ENCODE measurements at regions not wholly inside any gene's neighbourhood (a gene's known extent, or its start where the extent isn't known, plus 50 kb on each side); places are given as distances from the start of the nearest gene placed in this dataset.

DNA sequence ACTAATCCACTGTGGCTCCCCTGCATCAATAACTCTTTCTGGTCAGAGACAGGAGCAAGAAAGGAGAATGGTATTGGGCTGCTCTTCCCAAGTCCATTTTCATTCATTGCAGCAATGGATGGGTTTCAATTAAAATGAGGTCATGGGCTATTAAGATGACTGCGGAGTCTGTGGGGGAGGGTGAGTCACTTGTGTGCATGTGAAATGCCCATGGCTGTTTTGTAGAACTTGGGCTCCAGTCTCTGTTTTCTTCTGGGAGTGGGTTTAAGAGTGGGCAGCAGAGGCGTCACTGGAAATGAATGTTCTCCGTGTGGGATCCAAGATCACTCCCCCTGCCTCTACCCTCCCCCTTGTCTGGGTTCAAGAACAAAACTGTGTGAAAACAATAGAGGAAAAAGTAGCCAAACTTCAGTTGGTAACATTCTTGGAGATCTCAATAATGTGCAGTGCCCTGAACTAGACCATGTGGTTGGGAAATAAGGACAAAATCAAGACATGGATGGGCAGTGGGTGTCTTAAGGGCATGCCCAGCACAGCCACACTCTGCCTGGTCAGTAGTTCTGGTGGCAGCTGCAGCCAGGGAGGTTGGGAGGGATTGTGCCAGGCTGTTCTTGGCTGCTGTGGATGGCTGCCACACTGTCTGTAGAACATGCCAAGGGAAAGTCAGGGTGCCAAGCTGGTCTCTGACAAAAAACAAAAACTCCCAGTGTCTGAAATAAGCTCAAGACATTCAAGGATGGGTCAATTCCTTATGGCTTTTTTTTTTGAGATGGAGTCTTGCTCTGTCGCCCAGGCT is 68.2 kb upstream of the CXCR4 start:
- Histone ChIP-seq H3K27ac (ENCODE audit: low read depth, low read length, severe bottlenecking) (no peak overlapping the region), H3K9me3 (ENCODE audit: control insufficient read depth, low read length) (peaks cover 3% of the 10 kb centered on the region), H3K4me3 (ENCODE audit: extremely low read depth, insufficient read depth, low read length, poor library complexity, severe bottlenecking) (no peak overlapping the region), H3K4me1 (ENCODE audit: control insufficient read depth, insufficient read depth, low read length, poor library complexity, severe bottlenecking) (no peaks in the 10 kb centered on the region), H3K36me3 (ENCODE audit: control insufficient read depth, insufficient read depth, low read length) (no peaks in the 10 kb centered on the region)
- 90 to 100% methylated on average over 1 to 2 of the region's 4 CpGs for WGBS, 2 experiments (ENCODE audit: insufficient coverage in 2 of 2)

DNA sequence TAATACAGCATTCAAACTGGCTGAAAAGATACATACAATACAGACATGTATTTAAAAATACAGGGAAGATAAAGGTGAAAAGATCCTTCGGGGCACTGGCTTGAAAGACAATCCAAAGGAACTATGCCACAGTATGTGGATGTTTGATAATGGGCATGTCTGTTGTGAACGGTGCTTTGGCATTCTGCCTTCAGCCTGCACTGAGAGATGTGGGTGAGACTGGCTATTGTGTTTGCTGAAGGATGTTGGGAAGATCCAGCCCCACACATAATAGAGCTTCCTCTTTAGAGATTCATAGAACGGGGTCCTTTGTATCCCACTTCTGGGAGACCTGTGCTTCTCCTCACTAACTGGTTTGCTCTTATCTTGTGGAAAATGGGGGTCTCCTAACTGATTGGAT is 65.1 kb upstream of the CXCR4 start:
- Histone ChIP-seq H3K4me1 (ENCODE audit: control insufficient read depth, insufficient read depth, low read length, poor library complexity, severe bottlenecking) (no peaks in the 10 kb centered on the region), H3K4me3 (ENCODE audit: extremely low read depth, insufficient read depth, low read length, poor library complexity, severe bottlenecking) (no peak overlapping the region), H3K9me3 (ENCODE audit: control insufficient read depth, low read length) (peaks cover 5% of the 10 kb centered on the region), H3K27ac (ENCODE audit: low read depth, low read length, severe bottlenecking) (no peak overlapping the region), H3K36me3 (ENCODE audit: control insufficient read depth, insufficient read depth, low read length) (no peaks in the 10 kb centered on the region)
- WGBS, 2 experiments (ENCODE audit: insufficient coverage in 2 of 2), result 67 to 83% methylated on average over 1 to 3 of the region's 3 CpGs

DNA sequence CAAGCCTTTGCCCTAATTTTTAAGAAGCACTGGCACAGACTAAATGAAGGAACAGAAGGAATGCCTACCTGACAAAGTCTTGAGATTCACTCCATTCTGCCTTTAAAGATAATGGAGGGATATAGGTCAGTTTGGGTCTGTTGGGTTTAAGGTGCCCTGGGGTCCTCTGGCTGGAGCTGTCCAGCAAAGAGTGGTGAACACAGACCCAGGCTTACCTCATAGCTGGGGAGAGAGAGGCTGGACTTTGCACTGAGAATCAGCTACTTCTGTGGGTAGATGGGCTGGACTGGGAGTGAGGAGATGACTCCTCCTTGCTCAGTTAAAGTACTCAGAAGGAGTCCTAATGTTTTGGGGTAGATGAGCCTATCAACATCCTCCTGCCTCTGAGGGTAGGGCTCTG is 64.4 kb upstream of the CXCR4 start:
- Histone ChIP-seq H3K4me3 (ENCODE audit: extremely low read depth, insufficient read depth, low read length, poor library complexity, severe bottlenecking) (no peak overlapping the region), H3K36me3 (ENCODE audit: control insufficient read depth, insufficient read depth, low read length) (no peaks in the 10 kb centered on the region), H3K9me3 (ENCODE audit: control insufficient read depth, low read length) (peaks cover 5% of the 10 kb centered on the region), H3K4me1 (ENCODE audit: control insufficient read depth, insufficient read depth, low read length, poor library complexity, severe bottlenecking) (no peaks in the 10 kb centered on the region), H3K27ac (ENCODE audit: low read depth, low read length, severe bottlenecking) (no peak overlapping the region)

DNA sequence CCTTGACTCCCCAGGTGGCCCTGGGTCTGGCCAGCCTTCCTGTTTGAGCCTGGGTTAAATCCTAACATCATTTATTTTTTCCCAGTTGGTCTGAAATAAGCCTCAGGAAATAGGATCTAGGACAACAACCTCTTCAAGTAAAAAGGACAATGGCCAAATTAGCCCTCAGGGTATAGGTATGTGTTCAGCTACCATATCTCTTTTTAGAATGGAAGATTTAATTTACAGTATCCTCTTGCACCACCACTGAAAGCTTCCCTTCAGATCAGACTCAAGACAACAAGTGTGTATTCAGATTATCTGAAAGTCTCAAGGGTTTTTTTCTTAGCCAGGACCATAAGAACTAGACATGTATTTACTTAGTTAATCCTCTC is 61.6 kb upstream of the CXCR4 start:
- peaks cover 5% of the 10 kb centered on the region for H3K9me3 ChIP-seq (ENCODE audit: control insufficient read depth, low read length)
- H3K4me3 ChIP-seq (ENCODE audit: extremely low read depth, insufficient read depth, low read length, poor library complexity, severe bottlenecking), result no peak overlapping the region
- no peaks in the 10 kb centered on the region for H3K4me1 ChIP-seq (ENCODE audit: control insufficient read depth, insufficient read depth, low read length, poor library complexity, severe bottlenecking)
- H3K36me3 ChIP-seq (ENCODE audit: control insufficient read depth, insufficient read depth, low read length), result no peaks in the 10 kb centered on the region
- H3K27ac ChIP-seq (ENCODE audit: low read depth, low read length, severe bottlenecking), result no peak overlapping the region

DNA sequence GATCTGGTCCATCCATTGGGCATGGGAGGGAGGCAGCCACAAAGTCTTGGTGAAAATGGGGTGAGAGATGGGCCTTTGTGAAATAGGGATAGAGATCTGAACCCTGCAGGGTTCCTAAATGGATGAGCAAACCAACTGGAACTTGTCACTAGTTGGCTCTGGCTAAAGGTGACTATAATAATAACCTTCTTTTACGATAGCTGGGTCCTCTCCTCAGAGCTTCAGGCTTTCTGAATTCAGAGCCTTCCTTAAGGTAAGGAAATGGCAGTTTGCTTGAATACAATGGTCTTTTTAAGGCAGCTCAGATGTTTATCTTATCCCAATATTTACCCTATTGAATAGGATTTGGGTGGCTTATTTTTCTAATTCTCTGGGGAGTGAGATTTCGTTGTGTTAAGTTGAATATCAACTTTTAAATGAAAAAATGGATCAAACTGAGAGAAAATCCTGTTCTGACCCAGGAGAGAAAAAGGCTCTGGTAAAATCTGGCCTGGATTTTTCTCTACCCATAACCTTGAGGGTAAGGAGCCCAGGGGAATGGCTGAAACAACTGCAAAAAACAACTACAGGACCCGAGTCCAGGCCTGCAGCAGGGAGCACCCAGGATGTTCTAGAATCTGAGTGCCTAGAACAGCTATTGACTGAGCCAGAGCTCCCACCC is 61.1 kb upstream of the CXCR4 start:
- Histone ChIP-seq H3K36me3 (ENCODE audit: control insufficient read depth, insufficient read depth, low read length) (no peaks in the 10 kb centered on the region), H3K27ac (ENCODE audit: low read depth, low read length, severe bottlenecking) (no peak overlapping the region), H3K4me1 (ENCODE audit: control insufficient read depth, insufficient read depth, low read length, poor library complexity, severe bottlenecking) (no peaks in the 10 kb centered on the region), H3K9me3 (ENCODE audit: control insufficient read depth, low read length) (peaks cover 5% of the 10 kb centered on the region), H3K4me3 (ENCODE audit: extremely low read depth, insufficient read depth, low read length, poor library complexity, severe bottlenecking) (no peak overlapping the region)
- WGBS, 2 experiments (ENCODE audit: insufficient coverage in 2 of 2), result 67 to 82% methylated on average over 1 to 2 of the region's 3 CpGs

DNA sequence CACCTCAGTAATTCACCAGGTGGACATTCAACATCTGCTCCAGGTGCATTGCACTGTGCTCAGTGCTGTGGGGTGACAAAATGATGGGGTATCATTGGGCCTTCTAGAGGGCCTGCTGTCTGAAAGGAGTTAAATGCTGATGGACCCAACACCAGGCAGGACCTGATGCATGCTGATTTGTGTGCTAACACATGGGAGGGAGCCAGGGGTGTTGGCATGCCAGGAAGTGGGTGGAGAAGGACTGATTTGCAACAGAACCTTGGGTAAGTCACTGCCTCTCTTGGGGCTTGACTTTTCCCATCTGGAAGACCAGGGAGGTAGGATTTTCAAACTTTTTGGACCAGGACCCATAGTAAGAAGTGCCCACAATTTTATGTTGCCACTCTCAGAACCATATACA is 57.9 kb upstream of the CXCR4 start:
- Histone ChIP-seq H3K4me3 (ENCODE audit: extremely low read depth, insufficient read depth, low read length, poor library complexity, severe bottlenecking) (no peak overlapping the region), H3K9me3 (ENCODE audit: control insufficient read depth, low read length) (no peaks in the 10 kb centered on the region), H3K36me3 (ENCODE audit: control insufficient read depth, insufficient read depth, low read length) (no peaks in the 10 kb centered on the region), H3K4me1 (ENCODE audit: control insufficient read depth, insufficient read depth, low read length, poor library complexity, severe bottlenecking) (no peaks in the 10 kb centered on the region), H3K27ac (ENCODE audit: low read depth, low read length, severe bottlenecking) (no peak overlapping the region)

DNA sequence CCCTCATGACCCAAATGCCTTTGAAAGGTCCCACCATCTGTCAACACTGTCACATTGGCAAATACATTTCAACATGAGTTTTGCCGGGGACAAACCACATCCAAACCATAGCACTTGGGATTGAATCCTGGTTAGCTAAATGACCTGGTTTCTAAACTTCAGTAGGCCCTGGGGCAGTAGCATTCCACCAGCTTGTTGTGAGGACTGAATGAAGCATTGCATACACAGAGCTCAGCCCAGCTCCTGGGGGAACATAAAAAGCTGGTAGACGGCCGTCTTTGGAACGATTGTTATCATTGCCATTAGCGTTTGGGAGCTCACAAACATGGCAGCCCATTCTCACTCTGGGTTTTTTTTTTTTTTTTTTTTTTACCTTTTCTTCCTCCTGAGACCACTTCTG is 57.5 kb upstream of the CXCR4 start:
- H3K9me3 ChIP-seq (ENCODE audit: control insufficient read depth, low read length), result no peaks in the 10 kb centered on the region
- 98% methylated on average over 5 of the region's 5 CpGs for WGBS, 2 experiments (ENCODE audit: insufficient coverage in 2 of 2)
- H3K4me1 ChIP-seq (ENCODE audit: control insufficient read depth, insufficient read depth, low read length, poor library complexity, severe bottlenecking), result no peaks in the 10 kb centered on the region
- H3K27ac ChIP-seq (ENCODE audit: low read depth, low read length, severe bottlenecking), result no peak overlapping the region
- H3K36me3 ChIP-seq (ENCODE audit: control insufficient read depth, insufficient read depth, low read length), result no peaks in the 10 kb centered on the region
- no peak overlapping the region for H3K4me3 ChIP-seq (ENCODE audit: extremely low read depth, insufficient read depth, low read length, poor library complexity, severe bottlenecking)

DNA sequence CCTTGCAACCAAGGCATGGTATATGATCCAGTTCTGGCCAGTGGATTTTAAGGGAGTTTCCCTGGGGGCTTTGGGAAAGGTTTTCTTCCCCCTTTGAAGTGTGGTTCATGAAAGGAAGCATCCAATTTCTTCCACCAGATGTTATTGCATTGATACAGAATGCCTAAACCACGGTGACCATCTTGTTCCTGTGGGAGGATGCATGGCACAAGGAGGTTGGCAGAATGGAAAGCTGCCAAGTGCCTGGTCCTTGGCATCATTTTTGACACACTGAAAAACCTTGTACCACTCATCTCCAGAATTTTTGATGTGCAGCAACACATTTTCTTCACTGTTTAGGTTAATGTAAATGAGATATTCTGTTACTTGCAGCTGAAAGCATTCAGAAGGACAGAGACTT is 55.2 kb upstream of the CXCR4 start:
- peaks cover under 1% of the 10 kb centered on the region for H3K4me1 ChIP-seq (ENCODE audit: control insufficient read depth, insufficient read depth, low read length, poor library complexity, severe bottlenecking)
- H3K9me3 ChIP-seq (ENCODE audit: control insufficient read depth, low read length), result no peaks in the 10 kb centered on the region
- H3K4me3 ChIP-seq (ENCODE audit: extremely low read depth, insufficient read depth, low read length, poor library complexity, severe bottlenecking), result no peak overlapping the region
- no peak overlapping the region for H3K27ac ChIP-seq (ENCODE audit: low read depth, low read length, severe bottlenecking)
- H3K36me3 ChIP-seq (ENCODE audit: control insufficient read depth, insufficient read depth, low read length), result no peaks in the 10 kb centered on the region
- 100% methylated on average over 1 of the region's 1 CpG for WGBS, 2 experiments (ENCODE audit: insufficient coverage in 2 of 2)

DNA sequence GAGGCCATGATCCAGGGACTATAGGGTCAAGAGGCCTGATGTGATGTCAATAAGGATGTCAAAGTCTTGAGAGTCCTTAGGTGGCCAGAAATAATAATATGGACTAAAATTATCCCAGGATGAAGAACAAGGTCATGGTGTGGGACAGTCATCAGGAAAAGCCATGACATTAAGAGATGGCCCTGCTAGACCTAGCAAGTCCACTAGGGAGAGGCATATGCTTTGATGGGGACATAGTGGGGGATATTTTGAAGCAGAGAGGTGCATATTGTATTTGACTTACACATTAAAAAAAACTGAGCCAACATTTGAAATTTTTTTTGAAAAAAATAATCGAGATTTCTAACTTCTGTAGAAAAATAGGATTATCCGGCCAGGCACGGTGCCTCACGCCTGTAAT is 53.3 kb upstream of the CXCR4 start:
- 94 to 97% methylated on average over 4 of the region's 4 CpGs for WGBS, 2 experiments (ENCODE audit: insufficient coverage in 2 of 2)
- Histone ChIP-seq H3K9me3 (ENCODE audit: control insufficient read depth, low read length) (no peaks in the 10 kb centered on the region), H3K27ac (ENCODE audit: low read depth, low read length, severe bottlenecking) (no peak overlapping the region)

DNA sequence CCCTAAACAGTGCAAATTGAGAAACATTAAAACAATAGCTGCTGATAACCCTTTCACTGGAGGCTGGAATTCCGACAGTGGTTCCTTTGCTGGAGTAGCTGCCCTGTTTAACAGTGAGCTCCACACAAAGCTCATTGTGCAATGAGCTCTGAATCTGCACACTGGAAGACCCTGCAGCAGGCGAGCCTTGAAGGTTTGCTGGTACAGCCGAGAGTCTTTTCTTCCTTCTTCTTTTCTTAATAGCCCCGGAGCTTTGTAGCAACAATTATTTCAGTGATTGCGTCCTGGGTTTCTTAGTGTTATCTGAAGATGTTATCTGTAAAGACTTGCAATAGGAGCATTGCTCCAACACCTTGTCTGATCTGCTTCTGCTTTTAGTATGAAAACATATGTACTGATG is 50.8 kb upstream of the CXCR4 start:
- Histone ChIP-seq H3K9me3 (ENCODE audit: control insufficient read depth, low read length) (no peaks in the 10 kb centered on the region), H3K36me3 (ENCODE audit: control insufficient read depth, insufficient read depth, low read length) (no peaks in the 10 kb centered on the region), H3K4me1 (ENCODE audit: control insufficient read depth, insufficient read depth, low read length, poor library complexity, severe bottlenecking) (peaks cover 2% of the 10 kb centered on the region), H3K27ac (ENCODE audit: low read depth, low read length, severe bottlenecking) (no peak overlapping the region), H3K4me3 (ENCODE audit: extremely low read depth, insufficient read depth, low read length, poor library complexity, severe bottlenecking) (no peak overlapping the region)
- WGBS, 2 experiments (ENCODE audit: insufficient coverage in 2 of 2), result 67 to 90% methylated on average over 1 to 3 of the region's 5 CpGs

More for the DNA sequence above, 53.3 kb upstream of the CXCR4 start:
- H3K4me3 ChIP-seq (ENCODE audit: extremely low read depth, insufficient read depth, low read length, poor library complexity, severe bottlenecking), result no peak overlapping the region
- H3K4me1 ChIP-seq (ENCODE audit: control insufficient read depth, insufficient read depth, low read length, poor library complexity, severe bottlenecking), result peaks cover 2% of the 10 kb centered on the region
- no peaks in the 10 kb centered on the region for H3K36me3 ChIP-seq (ENCODE audit: control insufficient read depth, insufficient read depth, low read length)

DNA sequence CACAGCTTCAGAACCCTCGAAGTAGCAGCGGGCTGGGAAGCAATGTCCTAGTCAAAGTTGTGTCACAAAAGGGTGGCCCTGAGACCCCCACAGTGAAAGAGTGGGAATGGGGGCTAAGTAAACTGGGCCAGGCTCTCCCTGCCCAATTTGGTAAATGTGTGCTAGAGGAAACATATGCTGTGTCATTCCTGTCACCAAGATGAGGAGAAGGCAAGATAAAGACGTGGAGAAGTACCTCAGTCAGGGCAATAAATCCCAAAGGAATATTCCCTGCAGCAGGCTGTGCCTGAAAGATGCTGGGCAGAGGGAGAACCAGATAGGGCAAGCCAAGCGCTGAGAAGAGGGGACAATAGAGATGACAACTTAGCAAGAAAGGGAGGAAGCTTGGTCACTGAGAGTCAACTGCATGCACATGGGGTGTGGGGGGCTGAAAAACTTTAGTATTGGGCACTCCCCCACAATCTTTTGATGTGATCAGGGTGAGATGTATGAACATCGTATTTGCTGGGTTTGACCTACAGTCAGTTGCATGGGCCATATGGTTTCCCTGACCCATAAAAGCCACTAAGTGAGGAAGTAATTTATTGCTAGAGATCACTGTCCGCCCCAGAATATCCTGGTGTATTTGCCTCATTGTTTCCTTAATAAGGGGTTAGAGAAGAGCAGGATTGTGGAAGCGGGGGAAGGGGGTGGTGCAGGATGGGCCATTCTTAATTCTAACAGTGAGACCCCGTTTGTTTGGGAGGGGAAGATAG is 49.9 kb upstream of the CXCR4 start:
- H3K9me3 ChIP-seq (ENCODE audit: control insufficient read depth, low read length), result no peaks in the 10 kb centered on the region
- WGBS, 2 experiments (ENCODE audit: insufficient coverage in 2 of 2), result 91 to 92% methylated on average over 7 of the region's 8 CpGs
- peaks cover 2% of the 10 kb centered on the region for H3K4me1 ChIP-seq (ENCODE audit: control insufficient read depth, insufficient read depth, low read length, poor library complexity, severe bottlenecking)
- no peaks in the 10 kb centered on the region for H3K36me3 ChIP-seq (ENCODE audit: control insufficient read depth, insufficient read depth, low read length)
- no peak overlapping the region for H3K27ac ChIP-seq (ENCODE audit: low read depth, low read length, severe bottlenecking)
- no peak overlapping the region for H3K4me3 ChIP-seq (ENCODE audit: extremely low read depth, insufficient read depth, low read length, poor library complexity, severe bottlenecking)

All from mesodermal cell (in vitro differentiated cells).